NCI-H2196 treated with DMSO at 0.1 percent for 48 hours (cell line): ENCODE measurements at regions not wholly inside any gene's neighbourhood (a gene's known extent, or its start where the extent isn't known, plus 50 kb on each side); places are given as distances from the start of the nearest gene placed in this dataset.

Source experiments
- DNase-seq: peaks from one replicate; lab custom pipeline; 2025; ENCODE audit not compliant: unreplicated experiment; lab: John Stamatoyannopoulos, UW

- no peak for DNase-seq
These were observed 1075.3 kb downstream of the PCDH18 start for GRCh38 chr4:136457004-136457403.

GRCh38 chr4:136443006-136443405 is 1089.3 kb downstream of the PCDH18 start:
- DNase-seq: no peak

- DNase-seq: no peak
These were observed 1089.8 kb downstream of the PCDH18 start for GRCh38 chr4:136442447-136442846.

GRCh38 chr4:136441629-136442282 is 1090.5 kb downstream of the PCDH18 start:
- DNase-seq: no peak

- no peak for DNase-seq
These were observed 1093.6 kb downstream of the PCDH18 start for GRCh38 chr4:136438645-136439044.

- DNase-seq: no peak
These were observed 1108.2 kb downstream of the PCDH18 start for GRCh38 chr4:136424052-136424451.

GRCh38 chr4:136414981-136415380 is 1117.3 kb downstream of the PCDH18 start:
- no peak for DNase-seq

- DNase-seq: no peak
These were observed 1119.6 kb downstream of the PCDH18 start for GRCh38 chr4:136412708-136413107.

GRCh38 chr4:136400829-136401228 is 1131.5 kb downstream of the PCDH18 start:
- DNase-seq: no peak

GRCh38 chr4:136395212-136395722 is 1137.0 kb downstream of the PCDH18 start:
- no peak for DNase-seq

- no peak for DNase-seq
These were observed 1139.7 kb downstream of the PCDH18 start for GRCh38 chr4:136392576-136392975.

- no peak for DNase-seq
These were observed 1141.5 kb downstream of the PCDH18 start for GRCh38 chr4:136390824-136391223.

- DNase-seq: no peak
These were observed 1149.2 kb downstream of the PCDH18 start for GRCh38 chr4:136383082-136383481.

GRCh38 chr4:136371231-136371630 is 1161.1 kb downstream of the PCDH18 start:
- DNase-seq: no peak

GRCh38 chr4:136369073-136369472 is 1163.2 kb downstream of the PCDH18 start:
- DNase-seq: no peak

GRCh38 chr4:136357556-136357955 is 1174.7 kb downstream of the PCDH18 start:
- DNase-seq: no peak

- DNase-seq: no peak
These were observed 1176.3 kb downstream of the PCDH18 start for GRCh38 chr4:136355970-136356369.

- DNase-seq: no peak
These were observed 1189.0 kb downstream of the PCDH18 start for GRCh38 chr4:136343340-136343739.

- no peak for DNase-seq
These were observed 1189.6 kb downstream of the PCDH18 start for GRCh38 chr4:136342666-136343065.

- DNase-seq: no peak
These were observed 1195.1 kb downstream of the PCDH18 start for GRCh38 chr4:136337216-136337615.

GRCh38 chr4:136336479-136336878 is 1195.8 kb downstream of the PCDH18 start:
- DNase-seq: no peak

- no peak for DNase-seq
These were observed 1203.1 kb downstream of the PCDH18 start for GRCh38 chr4:136329042-136329662.

- DNase-seq: no peak
These were observed 1204.2 kb downstream of the PCDH18 start for GRCh38 chr4:136328131-136328530.
